Endometrial microvascular endothelial cells (primary cell): ENCODE measurements at regions not wholly inside any gene's neighbourhood (a gene's known extent, or its start where the extent isn't known, plus 50 kb on each side); places are given as distances from the start of the nearest gene placed in this dataset.

ENCODE experiments used
- in situ Hi-C: cut with HindIII; loops from 2 replicates; pipeline ENCODE4 v1.10.0; 2017; ENCODE audit warnings: low sequenced_read_pairs, low pct_unique_long_range_greater_than_20kb; ENCODE audit errors: inconsistent ontology term

- in situ Hi-C loops, result no loop called here
These were observed 245.8 kb downstream of the ETAA1 start for GRCh38 chr2:67642961-67643360.

- in situ Hi-C loops, result no loop called here
These were observed 248.4 kb downstream of the ETAA1 start for GRCh38 chr2:67645280-67646138.

- in situ Hi-C loops, result no loop called here
These were observed 249.7 kb downstream of the ETAA1 start for GRCh38 chr2:67646714-67647333.

GRCh38 chr2:67649331-67650261 is 252.5 kb downstream of the ETAA1 start:
- in situ Hi-C loops, result no loop called here

GRCh38 chr2:67650291-67651133 is 253.4 kb downstream of the ETAA1 start:
- in situ Hi-C loops, result no loop called here

GRCh38 chr2:67651565-67651964 is 254.4 kb downstream of the ETAA1 start:
- in situ Hi-C loops, result no loop called here

GRCh38 chr2:67652679-67653078 is 255.5 kb downstream of the ETAA1 start:
- in situ Hi-C loops, result no loop called here

- in situ Hi-C loops, result no loop called here
These were observed 259.7 kb downstream of the ETAA1 start for GRCh38 chr2:67656875-67657274.

- in situ Hi-C loops, result no loop called here
These were observed 261.7 kb downstream of the ETAA1 start for GRCh38 chr2:67658820-67659219.

- in situ Hi-C loops, result no loop called here
These were observed 263.0 kb downstream of the ETAA1 start for GRCh38 chr2:67660015-67660602.

- in situ Hi-C loops, result no loop called here
These were observed 263.7 kb downstream of the ETAA1 start for GRCh38 chr2:67660871-67661270.

- in situ Hi-C loops, result no loop called here
These were observed 265.1 kb downstream of the ETAA1 start for GRCh38 chr2:67662222-67662621.

- in situ Hi-C loops, result no loop called here
These were observed 266.6 kb downstream of the ETAA1 start for GRCh38 chr2:67663776-67664175.

GRCh38 chr2:67666386-67667053 is 269.4 kb downstream of the ETAA1 start:
- in situ Hi-C loops, result no loop called here

GRCh38 chr2:67667054-67667908 is 270.1 kb downstream of the ETAA1 start:
- in situ Hi-C loops, result no loop called here

- in situ Hi-C loops, result no loop called here
These were observed 271.4 kb downstream of the ETAA1 start for GRCh38 chr2:67668538-67668937.

GRCh38 chr2:67669168-67669567 is 272.0 kb downstream of the ETAA1 start:
- in situ Hi-C loops, result no loop called here
